ENCODE measurements at regions not wholly inside any gene's neighbourhood (a gene's known extent, or its start where the extent isn't known, plus 50 kb on each side); places are given as distances from the start of the nearest gene placed in this dataset.

GRCh38 chr12:102571889-102572288 is 91.5 kb upstream of the IGF1 start:
- no peaks in the 10 kb centered on the region for H3K27me3 ChIP-seq (ENCODE audit: low read depth)
- intact Hi-C loops (cut with DNase I), result no loop called here
- H3K27ac ChIP-seq, result no peak overlapping the region
- DNase-seq, result no peak
- H3K4me1 ChIP-seq, result no peaks in the 10 kb centered on the region
- H3K36me3 ChIP-seq, result no peaks in the 10 kb centered on the region
- no peak for ATAC-seq
- no peak for TF ChIP-seq CTCF (IDR thresholded peaks at IDR 0.05)
- H3K4me3 ChIP-seq, result no peak overlapping the region
- H3K9me3 ChIP-seq, result no peaks in the 10 kb centered on the region

GRCh38 chr12:102570256-102570655 is 89.9 kb upstream of the IGF1 start:
- Histone ChIP-seq H3K36me3 (no peaks in the 10 kb centered on the region), H3K4me1 (no peaks in the 10 kb centered on the region), H3K4me3 (no peak overlapping the region), H3K27me3 (ENCODE audit: low read depth) (no peaks in the 10 kb centered on the region), H3K9me3 (no peaks in the 10 kb centered on the region), H3K27ac (no peak overlapping the region)
- intact Hi-C loops (cut with DNase I), result no loop called here
- ATAC-seq (no peak), DNase-seq (no peak)
- no peak for TF ChIP-seq CTCF (IDR thresholded peaks at IDR 0.05)

DNA sequence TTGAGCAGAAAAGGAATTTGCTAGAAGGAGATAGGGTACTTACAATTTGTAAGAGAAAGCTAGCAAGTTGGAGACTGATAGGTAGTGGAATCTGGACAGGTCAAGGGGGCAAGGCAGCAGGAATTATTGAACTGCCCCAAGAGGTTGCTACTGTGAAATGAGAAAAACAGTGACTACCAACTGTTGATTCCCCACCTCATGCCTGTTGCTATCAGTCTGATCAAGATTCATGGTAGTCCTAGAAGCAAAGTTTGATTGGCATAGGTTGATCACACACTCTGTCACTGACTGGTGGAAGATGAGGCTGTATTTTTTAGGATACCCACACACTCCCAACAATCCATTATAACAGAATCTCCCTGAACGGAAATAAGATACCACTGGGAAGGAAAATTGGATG is 89.4 kb upstream of the IGF1 start:
- intact Hi-C loops (cut with DNase I), result no loop called here
- DNase-seq (no peak), ATAC-seq (no peak)
- H3K9me3 ChIP-seq, result no peaks in the 10 kb centered on the region
- no peaks in the 10 kb centered on the region for H3K27me3 ChIP-seq (ENCODE audit: low read depth)
- H3K4me3 ChIP-seq, result no peak overlapping the region
- H3K36me3 ChIP-seq, result no peaks in the 10 kb centered on the region
- TF ChIP-seq CTCF (IDR thresholded peaks at IDR 0.05), result no peak
- H3K27ac ChIP-seq, result no peak overlapping the region
- no peaks in the 10 kb centered on the region for H3K4me1 ChIP-seq

DNA sequence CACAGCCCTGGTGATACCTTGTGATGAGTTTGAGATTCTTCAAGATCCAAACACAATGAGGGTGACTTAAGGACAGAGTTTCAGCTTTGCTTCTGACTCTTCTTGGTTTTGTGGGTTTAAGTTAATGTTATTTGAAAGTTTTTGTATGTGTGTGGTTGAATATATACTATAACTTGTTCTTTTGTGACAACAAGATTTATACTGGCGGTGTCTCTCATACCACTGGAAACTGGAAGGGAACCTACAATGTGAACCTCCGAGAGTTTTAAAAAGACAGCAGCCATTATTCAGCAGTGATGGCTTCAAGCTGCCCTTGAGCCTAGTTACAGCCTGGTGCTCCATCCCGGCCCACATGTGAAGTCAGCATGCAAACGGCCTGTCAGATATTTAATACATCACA is 87.9 kb upstream of the IGF1 start:
- intact Hi-C loops (cut with DNase I), result no loop called here
- H3K27ac ChIP-seq, result no peak overlapping the region
- no peak for ATAC-seq
- no peaks in the 10 kb centered on the region for H3K27me3 ChIP-seq (ENCODE audit: low read depth)
- no peaks in the 10 kb centered on the region for H3K9me3 ChIP-seq
- no peaks in the 10 kb centered on the region for H3K36me3 ChIP-seq
- DNase-seq, result no peak
- no peak for TF ChIP-seq CTCF (IDR thresholded peaks at IDR 0.05)
- H3K4me1 ChIP-seq, result no peaks in the 10 kb centered on the region
- H3K4me3 ChIP-seq, result no peak overlapping the region

DNA sequence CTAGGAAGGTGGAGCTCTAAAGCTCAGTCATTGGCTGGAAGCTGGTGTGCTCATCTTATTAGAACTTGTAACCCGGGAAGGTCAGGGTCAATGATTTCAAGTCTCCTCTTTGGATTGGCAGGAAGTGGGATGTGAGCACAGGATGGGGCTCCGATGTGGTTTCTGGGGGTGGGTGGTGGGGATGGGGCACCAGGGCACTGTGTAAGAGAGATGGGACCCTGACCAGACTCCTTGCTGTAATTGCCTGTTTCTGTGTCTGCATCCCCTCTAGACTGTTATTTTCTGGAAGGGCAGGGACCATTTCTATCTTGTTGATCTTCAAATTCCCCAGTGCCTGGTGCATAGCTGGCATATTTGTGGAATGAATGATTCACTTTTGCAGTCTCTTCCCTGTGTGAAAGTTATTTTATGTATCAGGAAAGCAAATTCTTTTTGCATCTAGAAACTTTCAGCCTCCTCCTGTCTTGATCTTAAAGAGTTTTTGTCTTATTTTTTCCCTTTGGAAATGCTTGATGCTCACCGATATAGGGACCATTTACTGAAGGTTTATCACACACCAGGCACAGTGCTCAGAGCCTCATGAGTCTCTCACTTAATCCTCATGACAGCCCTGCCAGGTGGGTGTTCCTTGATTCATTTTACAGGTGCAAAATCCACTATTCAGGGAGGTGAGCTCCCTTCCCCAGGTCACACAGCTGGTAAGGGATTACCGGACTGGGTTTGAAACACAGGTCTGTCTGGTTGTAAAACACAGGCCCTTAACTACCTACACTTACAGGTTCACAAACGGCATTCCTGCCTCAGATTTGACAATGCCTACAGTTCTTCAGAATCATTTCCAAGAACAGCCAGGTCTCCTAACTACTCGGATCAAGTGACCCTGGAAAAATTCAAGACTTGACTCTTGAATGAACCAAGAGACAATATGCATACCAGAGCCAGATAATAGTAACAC is 86.9 kb upstream of the IGF1 start:
- no peak for DNase-seq

More for the DNA sequence above, 86.9 kb upstream of the IGF1 start:
- Histone ChIP-seq H3K4me3 (no peak overlapping the region), H3K36me3 (no peaks in the 10 kb centered on the region), H3K4me1 (no peaks in the 10 kb centered on the region), H3K27me3 (ENCODE audit: low read depth) (no peaks in the 10 kb centered on the region), H3K27ac (no peak overlapping the region), H3K9me3 (no peaks in the 10 kb centered on the region)
- intact Hi-C loops (cut with DNase I), result no loop called here
- no peak for ATAC-seq
- no peak for TF ChIP-seq CTCF (IDR thresholded peaks at IDR 0.05)

All from lower lobe of right lung (tissue), 2 donors.